Common myeloid progenitor, CD34-positive (primary cell): ENCODE measurements at regions not wholly inside any gene's neighbourhood (a gene's known extent, or its start where the extent isn't known, plus 50 kb on each side); places are given as distances from the start of the nearest gene placed in this dataset.

Experiments used
- CTCF ChIA-PET: fragments of 350-600 bp; sonication (Branson Sonifier 250); formaldehyde crosslinking; loops from one replicate; lab custom pipeline; 2021; ENCODE audit warnings: antibody characterized with exemption; lab: Charles Lee
- POLR2A ChIA-PET: fragments of 350-600 bp; sonication (Branson Sonifier 250); formaldehyde crosslinking; loops from one replicate; lab custom pipeline; 2021; ENCODE audit warnings: antibody characterized with exemption; lab: Charles Lee
- DNase-seq, 3 donors: peaks; one replicate each; pipeline versions ENCODE4 v3.0.0 to v3.0.0-alpha.2; 2013
- H3K27ac ChIP-seq, 2 experiments: 1 replicate in 1 of 2; 2 replicates in 1 of 2; pipeline ENCODE4 v1.7.0; 2013; ENCODE audit warnings: inconsistent platforms in 2 of 2, low read length in 2 of 2, mild to moderate bottlenecking in 2 of 2, low read depth in 1 of 2, moderate library complexity in 1 of 2; ENCODE audit not compliant: severe bottlenecking in 2 of 2, insufficient read depth in 1 of 2, poor library complexity in 1 of 2
- H3K27me3 ChIP-seq, 5 experiments: replicated peaks in 2 of 5; 1 replicate in 3 of 5; 2 replicates in 2 of 5; pipeline versions ENCODE4 v1.6.1 to v1.7.0; 2013; ENCODE audit warnings: low read length in 4 of 5, mild to moderate bottlenecking in 2 of 5, moderate library complexity in 2 of 5, inconsistent platforms in 1 of 5; ENCODE audit not compliant: insufficient read depth in 5 of 5, control insufficient read depth in 4 of 5
- H3K36me3 ChIP-seq, 4 experiments: 1 replicate in 2 of 4; 2 replicates in 2 of 4; pipeline versions ENCODE4 v1.6.1 to v1.7.0; 2013; ENCODE audit warnings: low read length in 3 of 4, control low read depth in 1 of 4, mild to moderate bottlenecking in 1 of 4; ENCODE audit not compliant: control insufficient read depth in 4 of 4, insufficient read depth in 4 of 4
- H3K4me1 ChIP-seq, 4 experiments: 1 replicate in 3 of 4; 2 replicates in 1 of 4; pipeline versions ENCODE4 v1.6.1 to v1.7.1; 2013; ENCODE audit warnings: low read length in 3 of 4, mild to moderate bottlenecking in 3 of 4, control low read depth in 1 of 4, inconsistent platforms in 1 of 4, moderate library complexity in 1 of 4; ENCODE audit not compliant: control insufficient read depth in 4 of 4, insufficient read depth in 4 of 4; ENCODE audit errors: control extremely low read depth in 1 of 4
- H3K4me3 ChIP-seq, 7 experiments: 1 replicate in 4 of 7; 2 replicates in 3 of 7; pipeline versions ENCODE4 v1.5.1 to v1.7.0; 2013; ENCODE audit warnings: mild to moderate bottlenecking in 7 of 7, low read length in 6 of 7, moderate library complexity in 6 of 7, inconsistent platforms in 2 of 7, low read depth in 2 of 7, control low read depth in 1 of 7; ENCODE audit not compliant: insufficient read depth in 4 of 7, control insufficient read depth in 1 of 7; ENCODE audit errors: extremely low read depth in 1 of 7
- H3K9me3 ChIP-seq, 5 experiments: 1 replicate in 4 of 5; 2 replicates in 1 of 5; pipeline versions ENCODE4 v1.6.1 to v1.7.1; 2013; ENCODE audit warnings: low read length in 4 of 5, mild to moderate bottlenecking in 2 of 5, inconsistent platforms in 1 of 5, low read depth in 1 of 5, moderate library complexity in 1 of 5; ENCODE audit not compliant: control insufficient read depth in 4 of 5, insufficient read depth in 2 of 5; ENCODE audit errors: control extremely low read depth in 1 of 5
- WGBS: methylation state at CpG from one replicate; pipeline ENCODE4 v1.1.5; 2013; ENCODE audit not compliant: insufficient coverage; 5-methylcytosine and 5-hydroxymethylcytosine counted together

DNA sequence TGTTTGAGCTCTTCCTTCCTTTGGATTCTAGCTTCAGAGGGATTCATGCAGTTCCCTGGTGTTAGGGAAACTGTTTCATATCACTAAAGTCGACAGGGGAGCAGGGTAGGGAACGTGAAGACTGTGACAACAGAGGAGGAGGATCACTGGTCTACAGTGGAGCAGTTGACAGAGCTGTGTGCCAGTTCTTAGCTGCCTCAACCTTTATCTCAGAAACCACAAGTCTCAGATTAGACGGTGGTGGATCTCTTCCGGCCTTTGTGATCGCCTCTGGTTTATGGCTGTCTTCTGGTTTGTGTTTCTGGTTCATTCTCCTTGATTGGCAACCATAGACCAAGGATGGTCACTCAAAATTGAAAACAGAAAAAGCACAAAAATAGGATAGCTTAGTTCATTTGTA, 538.9 kb upstream of the API5 start:
- no peak overlapping the region for H3K4me3 ChIP-seq
- POLR2A ChIA-PET, result no interaction called here
- CTCF ChIA-PET, result interaction anchor here (1.5 to 2.6 kb wide), 2 partner anchors 505 to 510 kb away, joined by 4 to 7 read pairs; no protein-coding TSS in a partner anchor
- peaks cover 0 to 3% (median 0%) of the 10 kb centered on the region in 5 experiments for H3K27me3 ChIP-seq
- H3K27ac ChIP-seq, result no peak overlapping the region
- no peaks in the 10 kb centered on the region for H3K9me3 ChIP-seq
- DNase-seq, result no peak
- 46% methylated on average over 5 of the region's 5 CpGs for WGBS
- no peaks in the 10 kb centered on the region for H3K4me1 ChIP-seq
- H3K36me3 ChIP-seq, result no peaks in the 10 kb centered on the region

DNA sequence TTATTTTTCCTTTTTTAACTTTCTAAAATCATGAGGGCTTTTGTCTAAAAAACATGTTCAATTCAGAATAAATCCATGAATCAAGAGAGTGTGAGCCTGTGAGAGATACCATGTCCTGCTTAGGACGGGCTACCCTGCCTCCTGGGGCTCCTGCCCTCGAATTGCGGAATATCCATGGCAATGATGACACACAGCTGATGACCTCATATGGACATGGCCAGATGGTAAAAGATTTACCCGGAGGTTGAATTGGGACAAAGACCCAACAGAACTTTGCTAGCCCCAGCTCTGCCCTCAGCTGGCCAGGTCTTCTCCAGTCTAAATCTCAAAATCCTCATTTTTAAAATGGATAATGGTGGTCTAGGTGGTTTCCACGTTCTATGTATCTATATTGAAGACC, 538.1 kb upstream of the API5 start:
- ChIA-PET POLR2A (no interaction called here), CTCF (interaction anchor here (2.6 kb wide), 1 partner anchor 504 kb away, joined by 7 read pairs; no protein-coding TSS in a partner anchor)
- 100% methylated on average over 2 of the region's 5 CpGs for WGBS
- peaks cover 0 to 3% (median 0%) of the 10 kb centered on the region in 5 experiments for H3K27me3 ChIP-seq
- H3K4me3 ChIP-seq, result no peak overlapping the region
- DNase-seq, result no peak
- no peak overlapping the region for H3K27ac ChIP-seq
- no peaks in the 10 kb centered on the region for H3K4me1 ChIP-seq
- no peaks in the 10 kb centered on the region for H3K36me3 ChIP-seq
- no peaks in the 10 kb centered on the region for H3K9me3 ChIP-seq

DNA sequence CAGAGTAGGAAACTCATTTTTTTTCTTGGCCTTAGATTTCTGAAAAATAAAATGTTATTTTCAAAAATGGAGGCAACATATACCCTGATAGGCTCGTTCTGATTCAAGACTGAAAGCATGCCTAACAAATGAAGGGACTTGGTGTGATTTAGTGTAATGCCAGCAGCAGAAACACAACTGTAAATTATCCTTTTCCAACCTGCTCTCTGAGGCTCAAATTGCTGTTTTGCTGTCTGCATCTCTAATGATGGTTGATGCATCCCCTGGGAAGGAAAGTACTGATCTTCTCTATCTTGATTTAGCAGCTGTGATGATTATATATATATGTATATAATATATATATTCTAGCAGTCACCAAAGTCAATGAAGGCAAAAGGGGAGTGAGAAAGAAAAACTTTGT, 537.2 kb upstream of the API5 start:
- POLR2A ChIA-PET, result no interaction called here
- Histone ChIP-seq H3K9me3 (no peaks in the 10 kb centered on the region), H3K4me3 (no peak overlapping the region), H3K27me3 (peaks cover 0 to 3% (median 0%) of the 10 kb centered on the region in 5 experiments), H3K36me3 (no peaks in the 10 kb centered on the region), H3K27ac (no peak overlapping the region), H3K4me1 (no peaks in the 10 kb centered on the region)
- no peak for DNase-seq
- CTCF ChIA-PET, result interaction anchor here (2.6 kb wide), 1 partner anchor 503 kb away, joined by 7 read pairs; no protein-coding TSS in a partner anchor
- WGBS, result 100% methylated on average over 1 of the region's 1 CpG

DNA sequence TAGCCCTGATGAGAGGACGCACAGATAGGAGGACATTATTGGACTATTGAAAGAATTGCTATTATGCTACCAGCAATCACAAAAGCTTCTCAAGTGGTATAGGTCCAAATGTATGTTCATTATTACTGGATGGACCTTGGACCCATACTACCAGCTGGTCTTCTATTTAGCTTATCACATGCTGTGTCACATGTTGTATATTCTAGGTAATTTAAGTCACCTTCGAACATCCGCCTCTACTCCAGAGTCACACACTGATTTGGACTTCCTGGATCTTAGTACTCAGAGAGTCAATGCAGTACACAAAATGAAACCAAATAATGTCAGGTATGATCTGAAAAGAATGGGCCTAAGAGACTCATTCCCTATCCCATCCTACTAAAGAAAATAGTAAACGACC, 534.0 kb upstream of the API5 start:
- no peaks in the 10 kb centered on the region for H3K4me1 ChIP-seq
- H3K36me3 ChIP-seq, result no peaks in the 10 kb centered on the region
- DNase-seq, result no peak
- WGBS, result 95% methylated on average over 3 of the region's 4 CpGs
- POLR2A ChIA-PET, result no interaction called here
- peaks cover 0 to 3% (median 0%) of the 10 kb centered on the region in 5 experiments for H3K27me3 ChIP-seq
- CTCF ChIA-PET, result interaction anchor here (2.1 kb wide), 1 partner anchor 10 kb away, joined by 8 read pairs; no protein-coding TSS in a partner anchor
- H3K4me3 ChIP-seq, result no peak overlapping the region
- H3K9me3 ChIP-seq, result no peaks in the 10 kb centered on the region
- no peak overlapping the region for H3K27ac ChIP-seq

DNA sequence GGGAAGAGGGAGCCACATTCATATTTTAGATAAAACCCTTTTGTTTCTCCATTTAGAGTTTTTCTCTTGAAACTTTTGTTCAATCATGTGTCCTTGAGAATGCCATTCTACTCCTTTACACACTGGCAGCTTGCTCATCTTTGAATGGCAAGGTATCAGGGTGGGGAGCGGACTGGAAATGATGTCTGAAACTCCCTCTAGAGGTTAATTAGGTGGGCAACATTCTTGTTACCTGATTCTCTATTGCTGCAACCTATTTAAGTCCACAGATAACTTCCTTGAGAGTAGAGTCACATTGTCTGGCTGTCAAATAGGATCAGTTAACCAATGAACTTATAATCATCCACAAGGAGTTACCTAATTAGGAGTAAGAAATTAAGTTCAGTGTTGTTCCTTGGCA, 533.6 kb upstream of the API5 start:
- H3K27ac ChIP-seq, result no peak overlapping the region
- H3K4me1 ChIP-seq, result no peaks in the 10 kb centered on the region
- 100% methylated on average over 1 of the region's 1 CpG for WGBS
- H3K4me3 ChIP-seq, result no peak overlapping the region
- H3K36me3 ChIP-seq, result no peaks in the 10 kb centered on the region
- POLR2A ChIA-PET, result no interaction called here
- no peak for DNase-seq
- H3K27me3 ChIP-seq, result peaks cover 0 to 3% (median 0%) of the 10 kb centered on the region in 5 experiments
- no peaks in the 10 kb centered on the region for H3K9me3 ChIP-seq
- CTCF ChIA-PET, result no interaction called here

DNA sequence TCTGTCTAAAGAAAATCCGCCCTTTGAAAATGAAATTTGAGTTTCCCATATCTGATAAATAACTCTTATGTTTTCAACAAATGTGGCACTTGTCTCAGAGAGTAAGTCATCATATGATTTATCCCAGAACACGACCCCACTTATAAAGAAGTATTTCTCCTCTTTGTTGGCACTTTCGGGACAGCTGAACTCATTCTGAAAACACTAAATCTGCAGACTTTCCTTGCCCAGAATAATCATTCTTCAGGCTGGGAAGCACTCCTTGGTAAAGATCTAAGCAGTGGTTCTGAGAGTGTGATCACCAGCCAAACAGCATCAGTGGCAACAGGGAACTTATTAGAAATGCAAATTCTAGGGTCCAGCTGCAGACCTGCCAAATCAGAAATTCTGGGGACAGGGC, 532.2 kb upstream of the API5 start:
- no peaks in the 10 kb centered on the region for H3K27me3 ChIP-seq
- no CpG with 5 or more reads among the region's 3 CpGs for WGBS
- no peak overlapping the region for H3K27ac ChIP-seq
- CTCF ChIA-PET, result no interaction called here
- no peaks in the 10 kb centered on the region for H3K4me1 ChIP-seq
- H3K36me3 ChIP-seq, result no peaks in the 10 kb centered on the region
- DNase-seq, result no peak
- no peaks in the 10 kb centered on the region for H3K9me3 ChIP-seq
- POLR2A ChIA-PET, result no interaction called here
- H3K4me3 ChIP-seq, result no peak overlapping the region

DNA sequence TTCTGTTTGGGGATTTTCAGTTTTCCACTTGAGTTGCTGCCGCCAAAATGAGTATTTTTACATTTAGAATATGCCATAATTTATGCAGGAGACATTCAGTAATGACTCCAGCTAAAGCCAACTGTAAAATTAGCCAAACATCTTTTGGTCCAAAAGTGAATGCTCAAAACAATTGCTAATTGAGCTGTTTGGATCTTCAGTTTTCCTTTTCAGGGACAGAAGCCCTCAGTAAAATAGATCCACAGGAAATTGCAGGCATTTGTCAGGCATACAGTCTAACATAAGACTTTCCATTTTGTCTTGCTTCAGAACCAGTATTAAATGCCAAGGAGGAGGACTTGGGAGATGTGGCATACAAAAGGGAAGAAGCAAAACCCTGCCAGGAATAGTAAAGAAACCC, 524.8 kb upstream of the API5 start:
- Histone ChIP-seq H3K36me3 (no peaks in the 10 kb centered on the region), H3K4me1 (no peaks in the 10 kb centered on the region), H3K4me3 (no peak overlapping the region), H3K9me3 (no peaks in the 10 kb centered on the region), H3K27me3 (no peaks in the 10 kb centered on the region), H3K27ac (no peak overlapping the region)
- DNase-seq, result no peak
- WGBS, result no CpG with 5 or more reads among the region's 1 CpG
- CTCF ChIA-PET, result interaction anchor here (0.7 kb wide), 1 partner anchor 74 kb away, joined by 3 read pairs; no protein-coding TSS in a partner anchor
- POLR2A ChIA-PET, result no interaction called here
